ENCODE measurements at regions not wholly inside any gene's neighbourhood (a gene's known extent, or its start where the extent isn't known, plus 50 kb on each side); places are given as distances from the start of the nearest gene placed in this dataset.
"Not testable (repeated sequence)": the region's sequence is repeated elsewhere in the genome, so short reads cannot be mapped to it uniquely, and the experiment has no call there.

- intact Hi-C loops (cut with DNase I), result no loop called here
- no peak for DNase-seq (ENCODE audit: low spot score)
Measured at GRCh38 chr5:71816307-71816706, 97.2 kb downstream of the CARTPT start.

- intact Hi-C loops (cut with DNase I), result no loop called here
- DNase-seq (ENCODE audit: low spot score), result no peak
Measured at GRCh38 chr5:71817891-71818290, 98.8 kb downstream of the CARTPT start.

- intact Hi-C loops (cut with DNase I), result no loop called here
- DNase-seq (ENCODE audit: low spot score), result no peak
Measured at GRCh38 chr5:71821029-71821428, 102.0 kb downstream of the CARTPT start.

GRCh38 chr5:71822065-71822464 is 103.0 kb downstream of the CARTPT start:
- intact Hi-C loops (cut with DNase I); DNase-seq (ENCODE audit: low spot score): not testable (repeated sequence)

- DNase-seq (ENCODE audit: low spot score), result no peak
- intact Hi-C loops (cut with DNase I), result no loop called here
Measured at GRCh38 chr5:71825992-71826391, 106.9 kb downstream of the CARTPT start.

GRCh38 chr5:71828291-71829040 is 109.4 kb downstream of the CARTPT start:
- intact Hi-C loops (cut with DNase I), result no loop called here
- no peak for DNase-seq (ENCODE audit: low spot score)

- intact Hi-C loops (cut with DNase I), result no loop called here
- no peak for DNase-seq (ENCODE audit: low spot score)
Measured at GRCh38 chr5:71829206-71829605, 110.1 kb downstream of the CARTPT start.

- DNase-seq (ENCODE audit: low spot score), result peak; percentile 86
- intact Hi-C loops (cut with DNase I), result no loop called here
Measured at GRCh38 chr5:71830681-71831539, 111.8 kb downstream of the CARTPT start.

- DNase-seq (ENCODE audit: low spot score), result no peak
- intact Hi-C loops (cut with DNase I), result no loop called here
Measured at GRCh38 chr5:71832812-71833715, 114.0 kb downstream of the CARTPT start.

- intact Hi-C loops (cut with DNase I), result no loop called here
- no peak for DNase-seq (ENCODE audit: low spot score)
Measured at GRCh38 chr5:71834601-71835000, 115.5 kb downstream of the CARTPT start.

GRCh38 chr5:71836084-71836483 is 117.0 kb downstream of the CARTPT start:
- intact Hi-C loops (cut with DNase I), result no loop called here
- no peak for DNase-seq (ENCODE audit: low spot score)

GRCh38 chr5:71836559-71837112 is 117.6 kb downstream of the CARTPT start:
- DNase-seq (ENCODE audit: low spot score), result no peak
- intact Hi-C loops (cut with DNase I), result no loop called here

- DNase-seq (ENCODE audit: low spot score), result no peak
- intact Hi-C loops (cut with DNase I), result no loop called here
Measured at GRCh38 chr5:71838286-71838685, 119.2 kb downstream of the CARTPT start.

- intact Hi-C loops (cut with DNase I), result no loop called here
- no peak for DNase-seq (ENCODE audit: low spot score)
Measured at GRCh38 chr5:71839096-71839884, 120.2 kb downstream of the CARTPT start.

- DNase-seq (ENCODE audit: low spot score), result no peak
- intact Hi-C loops (cut with DNase I), result no loop called here
Measured at GRCh38 chr5:71841107-71841506, 122.0 kb downstream of the CARTPT start.

GRCh38 chr5:71843111-71843510 is 124.0 kb downstream of the CARTPT start:
- intact Hi-C loops (cut with DNase I), result no loop called here
- no peak for DNase-seq (ENCODE audit: low spot score)

- intact Hi-C loops (cut with DNase I), result no loop called here
- DNase-seq (ENCODE audit: low spot score), result no peak
Measured at GRCh38 chr5:71844862-71845261, 125.8 kb downstream of the CARTPT start.

GRCh38 chr5:71859515-71859914 is 140.4 kb downstream of the CARTPT start:
- no peak for DNase-seq (ENCODE audit: low spot score)
- intact Hi-C loops (cut with DNase I), result no loop called here

- no peak for DNase-seq (ENCODE audit: low spot score)
- intact Hi-C loops (cut with DNase I), result no loop called here
Measured at GRCh38 chr5:71860048-71860447, 141.0 kb downstream of the CARTPT start.

Measured in cardiac septum (tissue), 1 donor.